Naive thymus-derived CD8-positive, alpha-beta T cell (primary cell): ENCODE measurements at regions not wholly inside any gene's neighbourhood (a gene's known extent, or its start where the extent isn't known, plus 50 kb on each side); places are given as distances from the start of the nearest gene placed in this dataset.

Experiments
- ATAC-seq, 2 donors: fragments of 150-1000 bp; cut with Tn5 transposase in 1 of 2; sonication (Bioruptor Pico), chemical (Tn5 transposase) in 1 of 2; 1 replicate in 1 of 2; 2 replicates in 1 of 2; pipeline ENCODE4 v1.10.0; 2021; ENCODE audit warnings: mild to moderate bottlenecking in 2 of 2, moderate library complexity in 2 of 2
- POLR2A ChIA-PET: fragments of 350-600 bp; sonication (Branson Sonifier 250); formaldehyde crosslinking; loops from one replicate; lab custom pipeline; 2021; ENCODE audit warnings: antibody characterized with exemption; lab: Charles Lee
- DNase-seq, 10 donors: peaks; one replicate each; pipeline versions ENCODE4 v3.0.0 to v3.0.0-alpha.2; 2020 to 2022
- H3K27ac Mint-ChIP-seq, 10 donors: one replicate each; pipeline ENCODE4 v1.8.0; 2020 to 2022; ENCODE audit warnings: mild to moderate bottlenecking in 10 of 10, mixed read lengths in 10 of 10, moderate library complexity in 4 of 10, inconsistent platforms in 1 of 10
- H3K27me3 Mint-ChIP-seq, 5 donors: one replicate each; pipeline ENCODE4 v1.8.0; 2021 to 2022; ENCODE audit warnings: mixed read lengths in 5 of 5
- H3K36me3 Mint-ChIP-seq, 3 donors: one replicate each; pipeline ENCODE4 v1.8.0; 2020 to 2022; ENCODE audit warnings: mixed read lengths in 3 of 3, mild to moderate bottlenecking in 2 of 3, inconsistent platforms in 1 of 3
- H3K4me1 Mint-ChIP-seq, 4 donors: one replicate each; pipeline ENCODE4 v1.8.0; 2021 to 2022; ENCODE audit warnings: mixed read lengths in 4 of 4
- H3K4me3 Mint-ChIP-seq, 10 donors: one replicate each; pipeline ENCODE4 v1.8.0; 2020 to 2022; ENCODE audit warnings: mild to moderate bottlenecking in 10 of 10, mixed read lengths in 10 of 10, moderate library complexity in 6 of 10, inconsistent platforms in 1 of 10
- H3K9me3 Mint-ChIP-seq, 9 donors: one replicate each; pipeline ENCODE4 v1.8.0; 2020 to 2022; ENCODE audit warnings: mixed read lengths in 9 of 9, mild to moderate bottlenecking in 3 of 9, inconsistent platforms in 1 of 9, moderate library complexity in 1 of 9

- DNase-seq (no peak), ATAC-seq (no peak)
- Mint-ChIP-seq H3K4me3 (no peak overlapping the region), H3K27me3 (peaks cover 5 to 37% (median 15%) of the 10 kb centered on the region in 5 donors), H3K9me3 (peaks cover 0 to 6% (median 0%) of the 10 kb centered on the region in 9 donors), H3K27ac (no peak overlapping the region), H3K36me3 (no peaks in the 10 kb centered on the region), H3K4me1 (no peaks in the 10 kb centered on the region)
- POLR2A ChIA-PET = no interaction called here
Observed at GRCh38 chr12:65769880-65770279, 54.4 kb upstream of the HMGA2 start.
